ENCODE measurements at regions not wholly inside any gene's neighbourhood (a gene's known extent, or its start where the extent isn't known, plus 50 kb on each side); places are given as distances from the start of the nearest gene placed in this dataset.

DNA sequence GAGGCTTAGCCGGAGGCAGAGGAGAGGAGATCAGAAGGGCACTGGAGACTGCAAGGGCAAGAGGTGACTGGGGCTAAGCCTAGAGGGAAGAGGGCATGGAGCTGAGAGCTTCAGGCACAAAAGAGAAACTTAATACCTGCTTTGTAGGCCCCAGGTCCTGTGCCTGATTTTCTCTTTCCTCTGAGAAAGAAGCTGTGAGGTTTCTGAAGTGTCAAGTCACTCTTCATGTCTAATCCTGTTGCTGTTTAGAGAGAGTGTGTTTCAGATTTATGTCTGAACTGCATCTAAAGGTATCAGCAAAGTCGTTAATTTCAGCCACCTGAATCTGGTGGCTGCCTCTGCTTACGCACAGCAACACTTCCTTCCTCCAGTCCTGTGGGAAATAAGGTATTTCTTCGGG, 106.9 kb upstream of the RNU6-1 start:
- TF ChIP-seq, protein P1, sequence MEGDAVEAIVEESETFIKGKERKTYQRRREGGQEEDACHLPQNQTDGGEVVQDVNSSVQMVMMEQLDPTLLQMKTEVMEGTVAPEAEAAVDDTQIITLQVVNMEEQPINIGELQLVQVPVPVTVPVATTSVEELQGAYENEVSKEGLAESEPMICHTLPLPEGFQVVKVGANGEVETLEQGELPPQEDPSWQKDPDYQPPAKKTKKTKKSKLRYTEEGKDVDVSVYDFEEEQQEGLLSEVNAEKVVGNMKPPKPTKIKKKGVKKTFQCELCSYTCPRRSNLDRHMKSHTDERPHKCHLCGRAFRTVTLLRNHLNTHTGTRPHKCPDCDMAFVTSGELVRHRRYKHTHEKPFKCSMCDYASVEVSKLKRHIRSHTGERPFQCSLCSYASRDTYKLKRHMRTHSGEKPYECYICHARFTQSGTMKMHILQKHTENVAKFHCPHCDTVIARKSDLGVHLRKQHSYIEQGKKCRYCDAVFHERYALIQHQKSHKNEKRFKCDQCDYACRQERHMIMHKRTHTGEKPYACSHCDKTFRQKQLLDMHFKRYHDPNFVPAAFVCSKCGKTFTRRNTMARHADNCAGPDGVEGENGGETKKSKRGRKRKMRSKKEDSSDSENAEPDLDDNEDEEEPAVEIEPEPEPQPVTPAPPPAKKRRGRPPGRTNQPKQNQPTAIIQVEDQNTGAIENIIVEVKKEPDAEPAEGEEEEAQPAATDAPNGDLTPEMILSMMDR (IDR thresholded peaks at IDR 0.05): no peak
- TF ChIP-seq POLR2A (IDR thresholded peaks at IDR 0.05): no peak
- TF ChIP-seq EP300 (IDR thresholded peaks at IDR 0.05): no peak
